Liver (tissue), 3 donors: ENCODE measurements at regions not wholly inside any gene's neighbourhood (a gene's known extent, or its start where the extent isn't known, plus 50 kb on each side); places are given as distances from the start of the nearest gene placed in this dataset.

Experiments
- CTCF ChIP-seq: fragments of 150-350 bp; IDR thresholded peaks from 2 replicates; pipeline ENCODE4 v1.5.1; 2017; ENCODE audit warnings: improper control_type of control experiment, low read depth, low read length; ENCODE audit not compliant: missing input control
- JUND ChIP-seq, 2 donors: IDR thresholded peaks; 2 replicates each; pipeline ENCODE4 v1.6.1; 2016; ENCODE audit warnings: antibody characterized with exemption in 2 of 2
- MAX ChIP-seq: IDR thresholded peaks from 2 replicates; pipeline ENCODE4 v1.6.1; 2016; ENCODE audit warnings: antibody characterized with exemption
- RAD21 ChIP-seq, 2 donors: IDR thresholded peaks; 2 replicates each; pipeline ENCODE4 v1.6.1; 2016; ENCODE audit warnings: antibody characterized with exemption in 2 of 2, mild to moderate bottlenecking in 2 of 2
- RXRA ChIP-seq, 2 donors: IDR thresholded peaks; 2 replicates each; pipeline ENCODE4 v1.6.1; 2017 to 2018; ENCODE audit warnings: antibody characterized with exemption in 2 of 2, mild to moderate bottlenecking in 1 of 2
- TAF1 ChIP-seq: conservative IDR thresholded peaks from 2 replicates; pipeline ENCODE4 v1.6.1; 2016; ENCODE audit warnings: antibody characterized with exemption, mild to moderate bottlenecking
- ZBTB33 ChIP-seq: IDR thresholded peaks from 2 replicates; pipeline ENCODE4 v1.6.1; 2016; ENCODE audit warnings: antibody characterized with exemption
- donor health status: healthy.
- donor health status: healthy.

- TF ChIP-seq RAD21 (IDR thresholded peaks at IDR 0.05) = no peak
- no peak for TF ChIP-seq TAF1
- TF ChIP-seq CTCF = no peak
- TF ChIP-seq MAX = no peak
- TF ChIP-seq ZBTB33 = no peak
- TF ChIP-seq JUND (IDR thresholded peaks at IDR 0.05) = no peak
- TF ChIP-seq RXRA (IDR thresholded peaks at IDR 0.05) = no peak
Observed at GRCh38 chr14:94964931-94965330, 192.4 kb downstream of the DICER1 start.
